HG02763 (cell line): ENCODE measurements at regions not wholly inside any gene's neighbourhood (a gene's known extent, or its start where the extent isn't known, plus 50 kb on each side); places are given as distances from the start of the nearest gene placed in this dataset.
"Not testable (repeated sequence)": the region's sequence is repeated elsewhere in the genome, so short reads cannot be mapped to it uniquely, and the experiment has no call there.

Source experiments
- ATAC-seq: cut with Tn5 transposase; IDR thresholded peaks from one replicate; pipeline ENCODE4 v1.9.1; 2021; ENCODE audit warnings: mild to moderate bottlenecking, moderate library complexity; ENCODE audit not compliant: unreplicated experiment

GRCh38 chr2:13768274-13768673 lies 864.2 kb upstream of the LRATD1 start:
- no peak for ATAC-seq

- ATAC-seq = no peak
Measured at GRCh38 chr2:13770279-13770678, 862.2 kb upstream of the LRATD1 start.

DNA sequence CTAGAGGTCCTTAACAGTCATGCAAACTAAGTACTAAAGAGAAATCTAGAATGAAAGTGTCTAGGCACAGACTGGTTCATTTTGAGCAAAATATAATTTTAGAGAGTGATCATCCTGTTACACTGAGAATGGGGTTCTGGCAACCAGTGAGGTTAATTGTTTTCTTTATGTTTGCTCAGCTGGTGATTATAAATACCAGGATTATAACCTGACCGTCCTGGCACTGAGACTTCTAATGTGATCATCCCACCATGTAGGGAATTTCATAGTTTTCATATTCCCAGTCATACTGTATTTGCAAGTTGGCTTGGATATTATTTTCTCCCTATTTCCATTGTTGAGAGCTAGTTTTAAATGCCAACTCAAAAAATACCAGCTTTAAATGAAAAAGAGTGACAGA lies 852.5 kb upstream of the LRATD1 start:
- ATAC-seq = no peak

GRCh38 chr2:13791019-13791547 lies 841.4 kb upstream of the LRATD1 start:
- ATAC-seq = no peak

- no peak for ATAC-seq
Measured at GRCh38 chr2:13806539-13806938, 826.0 kb upstream of the LRATD1 start.

- no peak for ATAC-seq
Measured at GRCh38 chr2:13813236-13813635, 819.3 kb upstream of the LRATD1 start.

GRCh38 chr2:13818002-13818401 lies 814.5 kb upstream of the LRATD1 start:
- ATAC-seq = no peak

GRCh38 chr2:13819896-13820295 lies 812.6 kb upstream of the LRATD1 start:
- ATAC-seq = no peak

GRCh38 chr2:13821255-13821880 lies 811.1 kb upstream of the LRATD1 start:
- no peak for ATAC-seq

GRCh38 chr2:13822365-13822764 lies 810.2 kb upstream of the LRATD1 start:
- ATAC-seq = no peak

- no peak for ATAC-seq
Measured at GRCh38 chr2:13826314-13826853, 806.1 kb upstream of the LRATD1 start.

DNA sequence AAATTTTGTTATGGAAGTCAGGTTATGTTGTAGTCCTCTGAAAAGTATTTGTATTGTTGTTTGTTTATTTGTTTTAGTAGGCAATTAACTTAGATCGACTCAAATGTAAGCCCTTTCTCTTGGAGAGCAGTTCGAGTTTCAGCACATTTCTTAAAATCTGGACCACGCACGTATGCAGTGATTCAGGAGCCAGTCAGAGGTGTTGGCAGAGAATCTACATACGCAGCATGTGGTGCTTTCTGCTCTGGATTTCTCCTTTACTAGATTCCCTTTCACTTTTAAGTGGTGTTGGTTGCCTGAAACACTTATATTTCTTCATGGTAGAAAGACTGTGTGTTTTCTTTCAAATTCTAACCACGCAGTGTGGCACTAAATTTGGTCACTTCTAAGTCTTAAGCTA lies 773.9 kb upstream of the LRATD1 start:
- no peak for ATAC-seq

- ATAC-seq = not testable (repeated sequence)
Measured at GRCh38 chr2:13868275-13868674, 764.2 kb upstream of the LRATD1 start.

DNA sequence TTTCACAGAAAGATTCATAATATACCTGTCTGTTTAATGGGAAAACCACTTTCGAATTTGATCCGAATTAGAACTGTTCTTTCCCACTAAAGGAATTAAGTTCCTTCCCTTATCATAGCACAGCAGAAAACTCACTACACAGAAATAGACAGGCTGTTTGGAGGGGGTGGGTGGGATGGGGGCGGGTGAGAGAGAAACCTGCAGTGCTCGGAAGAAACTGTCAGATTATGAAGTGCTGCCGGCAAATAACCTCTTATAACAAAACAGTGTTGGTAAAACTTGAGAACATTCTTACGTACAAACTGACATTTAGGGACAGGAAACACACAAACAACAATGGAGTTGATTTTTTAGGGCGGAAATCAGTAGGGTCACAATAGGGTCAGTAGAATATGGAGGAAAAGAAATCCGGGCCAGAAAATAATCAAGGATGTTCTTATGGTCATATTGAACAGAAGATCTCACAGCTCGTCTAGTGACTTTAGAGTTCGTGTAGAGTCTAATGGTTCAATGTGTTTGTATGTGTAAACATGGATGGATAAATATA lies 756.0 kb upstream of the LRATD1 start:
- no peak for ATAC-seq

DNA sequence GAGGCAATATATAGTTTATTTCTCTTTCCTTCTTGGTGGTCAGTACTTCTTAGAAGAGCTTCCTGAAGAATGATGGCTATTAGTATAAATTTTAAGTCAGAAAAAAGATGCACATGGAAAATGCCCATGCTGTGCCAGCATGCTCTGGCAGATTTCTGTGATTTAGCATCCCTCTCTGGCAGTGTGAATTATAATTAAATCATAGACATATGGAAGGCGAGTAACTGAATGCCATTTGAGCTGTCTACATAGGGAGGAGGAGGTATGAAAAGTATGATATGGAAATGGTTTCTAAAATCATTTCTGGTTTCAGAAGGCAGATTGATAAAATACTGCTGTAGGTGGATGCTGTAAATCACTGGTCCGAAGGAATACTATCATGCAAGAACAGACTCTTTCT lies 754.9 kb upstream of the LRATD1 start:
- no peak for ATAC-seq

DNA sequence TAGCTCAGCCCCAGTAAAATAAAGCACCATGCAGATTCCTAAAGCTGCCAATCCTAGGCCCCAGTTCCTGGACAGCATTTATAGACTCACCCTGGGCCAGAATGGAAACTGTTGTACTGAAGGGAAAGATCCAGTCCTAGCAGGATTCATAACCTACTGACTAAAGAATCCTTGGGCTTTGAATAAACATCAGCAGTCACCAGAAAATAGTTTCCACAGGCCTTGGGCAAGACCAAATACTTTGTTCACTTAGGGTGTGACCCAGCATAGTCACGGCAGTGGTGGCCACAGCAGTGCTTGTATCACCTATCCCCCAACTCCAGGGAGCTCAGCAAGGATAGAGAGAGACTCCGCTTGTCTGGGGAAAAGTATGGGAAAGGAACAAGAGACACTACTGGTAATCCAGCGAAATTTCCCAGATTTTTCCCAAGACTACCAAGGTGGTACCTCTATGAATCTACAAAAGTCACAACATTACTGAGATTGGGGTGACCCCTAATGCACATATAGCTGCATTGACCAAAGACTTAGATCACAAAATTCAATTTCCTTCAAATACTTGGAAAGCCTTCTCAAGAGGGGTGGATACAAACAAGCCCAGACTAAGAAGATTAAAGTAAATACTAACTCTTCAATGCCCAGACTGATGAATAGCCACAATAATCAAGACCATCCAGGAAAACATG lies 748.1 kb upstream of the LRATD1 start:
- ATAC-seq = no peak

- no peak for ATAC-seq
Measured at GRCh38 chr2:13901526-13901925, 731.0 kb upstream of the LRATD1 start.

DNA sequence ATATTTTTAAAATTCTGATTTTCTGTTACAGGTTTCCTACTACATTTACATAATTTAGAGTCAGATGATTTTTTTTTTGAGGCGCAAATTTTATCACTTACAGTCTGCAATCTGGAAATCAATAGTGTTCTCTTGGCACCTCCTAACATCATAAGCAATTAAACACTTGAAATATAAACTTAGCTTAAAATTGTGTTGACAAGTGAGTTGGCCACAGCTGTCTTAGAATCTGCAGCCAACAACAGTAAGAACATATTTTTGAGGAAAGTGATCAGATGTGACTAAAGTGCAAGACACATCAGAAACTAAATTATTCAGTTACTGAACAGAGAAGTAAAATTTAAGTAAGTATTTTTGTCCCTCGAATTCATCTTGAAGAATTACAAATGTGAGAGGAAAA lies 726.7 kb upstream of the LRATD1 start:
- no peak for ATAC-seq

DNA sequence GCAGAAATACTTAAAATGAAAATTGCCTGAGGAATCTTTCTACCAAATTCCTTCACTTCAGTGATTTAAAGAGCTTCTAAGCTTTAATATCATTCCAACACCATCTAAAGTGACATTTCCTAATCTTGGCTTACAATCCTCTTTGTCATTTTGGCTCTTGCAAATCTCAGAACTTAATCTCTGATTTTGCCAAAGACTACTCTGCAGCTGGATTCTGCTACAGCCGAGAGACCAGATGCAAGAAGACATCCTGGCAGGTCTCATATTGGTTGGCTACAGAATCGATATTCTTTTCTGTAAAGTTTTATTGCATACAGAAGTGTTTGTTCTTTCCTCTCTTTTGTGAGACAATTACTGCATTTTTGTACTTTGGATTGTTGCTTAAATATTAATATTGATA lies 716.5 kb upstream of the LRATD1 start:
- ATAC-seq = no peak

- no peak for ATAC-seq
Measured at GRCh38 chr2:13917958-13918357, 714.6 kb upstream of the LRATD1 start.

GRCh38 chr2:13919981-13920382 lies 712.5 kb upstream of the LRATD1 start:
- no peak for ATAC-seq

DNA sequence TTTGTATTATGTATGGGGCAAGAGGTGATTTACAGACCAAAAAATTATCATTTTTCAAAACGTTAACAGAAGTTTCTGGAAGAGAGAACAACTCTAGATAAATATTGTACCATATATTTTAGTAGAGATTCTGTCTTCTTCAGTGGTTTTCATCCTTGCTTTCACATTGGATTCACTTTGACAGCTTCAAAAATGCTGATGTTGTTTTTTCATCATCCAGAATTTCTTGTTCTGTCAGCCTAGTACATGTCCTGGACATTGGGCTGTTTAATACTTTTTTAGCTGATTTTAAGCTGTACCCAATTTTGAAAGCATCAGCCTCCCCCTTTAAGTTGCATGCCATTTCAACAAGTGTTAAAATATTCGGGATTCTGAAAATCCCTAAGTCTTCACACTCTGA lies 711.3 kb upstream of the LRATD1 start:
- ATAC-seq = no peak
